GM21528 (cell line): ENCODE measurements at regions not wholly inside any gene's neighbourhood (a gene's known extent, or its start where the extent isn't known, plus 50 kb on each side); places are given as distances from the start of the nearest gene placed in this dataset.
"Not testable (repeated sequence)": the region's sequence is repeated elsewhere in the genome, so short reads cannot be mapped to it uniquely, and the experiment has no call there.

Source experiments
- ATAC-seq: cut with Tn5 transposase; IDR thresholded peaks from one replicate; pipeline ENCODE4 v1.9.1; 2021; ENCODE audit warnings: mild to moderate bottlenecking, moderate library complexity; ENCODE audit not compliant: unreplicated experiment, low FRiP score

DNA sequence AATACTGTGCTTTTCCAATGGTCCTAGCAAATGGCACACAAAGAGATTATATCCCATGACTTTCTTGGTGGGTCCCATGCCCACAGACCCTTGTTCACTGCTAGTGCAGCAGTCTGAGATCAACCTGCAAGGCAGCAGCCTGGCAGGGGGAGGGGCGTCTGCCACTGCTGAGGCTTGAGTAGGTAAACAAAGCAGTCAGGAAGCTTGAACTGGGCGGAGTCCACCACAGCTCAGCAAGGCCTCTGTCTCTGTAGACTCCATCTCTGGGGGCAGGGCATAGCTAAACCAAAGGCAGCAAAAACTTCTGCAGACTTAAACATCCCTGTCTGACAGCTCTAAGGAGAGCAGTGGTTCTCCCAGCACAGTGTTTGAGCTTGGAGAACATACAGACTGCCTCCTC, 82.9 kb downstream of the ZNF737 start:
- ATAC-seq, result no peak

DNA sequence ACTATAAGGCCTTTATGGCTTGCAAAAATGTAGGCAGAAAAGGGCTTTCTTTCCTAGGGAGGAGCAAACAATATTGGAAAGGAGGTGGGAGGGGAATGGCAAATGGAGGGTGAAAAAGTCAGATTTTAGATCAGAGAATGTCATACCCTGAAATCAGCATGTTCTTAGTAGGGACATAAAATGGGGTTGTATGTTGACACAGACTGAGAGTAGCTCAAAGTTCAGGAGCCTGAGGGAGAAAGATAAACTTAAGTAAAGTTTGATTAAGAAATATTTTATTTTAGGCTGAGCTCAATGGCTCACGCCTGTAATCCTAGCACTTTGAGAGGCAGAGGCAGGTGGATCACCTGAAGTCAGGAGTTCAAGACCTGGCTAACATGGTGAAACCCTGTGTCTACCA, 83.8 kb downstream of the ZNF737 start:
- no peak for ATAC-seq

DNA sequence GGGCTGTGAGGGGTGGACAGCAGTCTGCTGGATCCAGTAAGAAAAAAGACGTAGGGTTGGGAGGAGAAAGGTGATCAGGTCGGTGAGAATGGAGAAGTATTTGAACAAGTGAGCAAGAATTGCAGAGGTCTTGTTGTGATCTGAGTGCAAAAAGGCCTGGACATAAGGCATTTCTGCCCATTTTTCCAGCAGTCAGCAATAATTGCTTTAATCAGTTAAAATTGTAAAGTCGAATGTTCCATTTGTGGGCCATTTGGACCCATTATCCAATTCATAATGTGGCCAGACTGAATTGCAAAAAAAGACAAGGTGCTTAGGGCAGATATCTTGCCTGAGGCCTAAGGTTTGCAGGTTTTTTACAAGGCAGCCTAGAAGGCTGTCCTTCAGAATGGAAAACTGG, 86.1 kb downstream of the ZNF737 start:
- ATAC-seq, result no peak

DNA sequence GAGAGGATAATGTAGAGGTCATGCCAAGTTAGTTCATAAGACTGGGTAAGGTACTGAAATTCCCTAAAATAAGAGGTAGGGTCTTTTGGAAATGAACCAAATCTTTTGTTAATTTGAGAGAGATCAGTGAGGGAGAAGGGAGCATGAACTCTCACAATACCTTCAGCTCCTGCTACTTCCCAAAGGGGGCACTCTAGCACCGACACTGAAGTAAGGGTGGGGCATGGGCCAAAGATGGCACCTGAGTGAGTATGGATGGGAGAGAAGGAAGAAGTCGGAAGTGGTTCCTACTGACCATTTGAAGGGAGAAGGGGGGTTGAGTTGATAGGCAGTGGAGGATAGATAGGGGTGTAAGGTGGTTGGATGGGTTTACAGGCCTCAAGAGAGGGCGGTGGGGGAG, 86.6 kb downstream of the ZNF737 start:
- no peak for ATAC-seq

DNA sequence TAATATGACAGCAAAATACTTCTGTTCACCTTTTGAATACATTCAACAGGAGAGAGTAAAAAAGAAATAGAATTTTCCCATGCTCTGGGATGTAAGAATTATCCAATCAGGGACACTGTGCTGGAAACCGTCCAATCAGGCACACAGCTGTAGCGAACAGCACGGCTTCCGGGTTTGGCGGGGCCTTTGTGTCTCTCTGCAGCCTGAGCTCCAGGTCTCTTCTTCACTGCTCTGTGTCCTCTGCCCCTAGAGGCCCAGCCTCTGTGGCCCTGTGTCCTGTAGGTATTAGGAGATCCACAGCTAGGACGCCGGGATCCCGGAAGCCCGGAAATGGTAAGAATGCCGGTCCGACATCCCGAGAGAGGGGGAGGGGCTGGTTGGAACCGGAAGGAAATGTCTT, 92.7 kb downstream of the ZNF737 start:
- no peak for ATAC-seq

DNA sequence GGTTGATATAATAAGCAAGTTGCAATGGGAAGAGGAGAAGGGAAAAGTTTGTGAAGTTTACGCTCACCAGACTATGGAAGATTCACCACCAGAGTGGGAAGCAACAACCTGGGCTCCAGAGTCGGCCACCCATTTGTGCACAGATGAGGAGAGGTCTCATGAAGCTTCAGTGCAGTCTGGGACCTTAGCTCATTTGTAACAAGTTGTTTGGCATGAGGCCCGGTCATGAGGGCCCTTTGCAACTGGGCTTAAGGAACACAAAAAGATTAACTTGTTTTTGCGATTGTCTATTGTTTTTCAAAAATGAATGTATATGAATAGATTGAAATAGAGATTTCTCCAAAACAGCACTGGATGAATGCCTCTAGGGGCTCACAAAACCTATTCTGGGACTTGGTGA, 94.2 kb downstream of the ZNF737 start:
- no peak for ATAC-seq

DNA sequence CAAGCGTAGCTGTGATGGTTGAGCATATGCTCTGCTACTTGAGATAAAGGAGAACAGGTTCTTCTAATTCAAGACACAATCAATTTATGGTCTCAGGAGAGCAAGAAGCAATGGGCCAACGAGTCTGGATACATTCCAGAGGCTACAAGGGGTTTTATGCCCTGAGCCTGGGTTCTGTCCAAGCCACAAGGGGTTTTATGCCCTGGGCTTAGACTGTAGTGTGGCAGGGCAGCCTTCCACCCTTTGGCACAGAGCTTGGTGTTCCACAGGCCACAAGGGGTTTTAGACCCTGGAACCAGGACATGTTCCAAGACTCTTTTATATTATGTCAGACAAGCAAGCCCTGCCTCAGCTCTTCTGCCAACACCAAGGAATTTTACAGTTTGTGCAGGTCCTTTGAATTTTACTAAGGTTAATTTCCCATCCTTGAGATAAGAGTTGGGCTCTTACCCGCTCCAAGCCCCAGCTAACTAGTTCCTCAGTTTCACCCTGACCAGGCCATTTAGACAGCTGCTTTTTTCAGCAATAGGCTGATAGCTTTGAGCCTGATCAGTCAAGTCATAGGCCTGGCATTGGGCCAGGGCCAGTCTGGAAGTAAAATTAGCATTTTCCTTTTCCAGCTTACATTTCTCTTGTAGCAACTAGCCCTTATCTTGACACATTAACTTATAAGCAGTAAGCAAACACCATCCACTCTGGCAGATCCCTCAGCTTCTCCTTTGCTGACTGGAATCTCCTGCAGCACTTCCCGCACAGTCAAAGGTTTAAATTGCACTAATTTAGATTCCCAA, 95.0 kb downstream of the ZNF737 start:
- no peak for ATAC-seq

GRCh38 chr19:20466638-20466990, 99.0 kb downstream of the ZNF737 start:
- not testable (repeated sequence) for ATAC-seq

GRCh38 chr19:20465922-20466637, 99.5 kb downstream of the ZNF737 start:
- ATAC-seq, result not testable (repeated sequence)

GRCh38 chr19:20453425-20453935, 112.1 kb downstream of the ZNF737 start:
- no peak for ATAC-seq

GRCh38 chr19:20444202-20444885, 121.2 kb downstream of the ZNF737 start:
- no peak for ATAC-seq

GRCh38 chr19:20432266-20432842, 133.2 kb downstream of the ZNF737 start:
- not testable (repeated sequence) for ATAC-seq

DNA sequence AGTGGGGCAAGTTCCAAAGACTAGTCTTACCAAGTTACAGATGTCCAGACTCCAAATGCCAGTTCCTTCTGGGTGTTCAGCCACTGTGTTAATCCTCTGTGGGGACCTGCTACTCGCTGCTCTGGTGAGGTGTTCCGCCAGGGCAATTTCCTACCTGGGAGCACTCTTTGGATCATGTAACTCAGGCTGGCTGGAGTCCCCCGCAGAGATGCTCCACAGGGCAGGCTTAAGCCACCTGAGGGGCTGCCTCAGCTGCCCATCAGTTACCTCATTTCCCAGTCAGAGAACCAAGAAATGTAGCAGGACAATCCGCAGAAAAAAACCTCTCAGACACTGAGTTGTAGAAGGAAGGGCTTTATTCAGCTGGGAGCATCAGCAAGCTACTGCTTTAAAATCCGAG, 133.8 kb downstream of the ZNF737 start:
- no peak for ATAC-seq

GRCh38 chr19:20423381-20424197, 142.0 kb downstream of the ZNF737 start:
- peak; percentile 32 for ATAC-seq

DNA sequence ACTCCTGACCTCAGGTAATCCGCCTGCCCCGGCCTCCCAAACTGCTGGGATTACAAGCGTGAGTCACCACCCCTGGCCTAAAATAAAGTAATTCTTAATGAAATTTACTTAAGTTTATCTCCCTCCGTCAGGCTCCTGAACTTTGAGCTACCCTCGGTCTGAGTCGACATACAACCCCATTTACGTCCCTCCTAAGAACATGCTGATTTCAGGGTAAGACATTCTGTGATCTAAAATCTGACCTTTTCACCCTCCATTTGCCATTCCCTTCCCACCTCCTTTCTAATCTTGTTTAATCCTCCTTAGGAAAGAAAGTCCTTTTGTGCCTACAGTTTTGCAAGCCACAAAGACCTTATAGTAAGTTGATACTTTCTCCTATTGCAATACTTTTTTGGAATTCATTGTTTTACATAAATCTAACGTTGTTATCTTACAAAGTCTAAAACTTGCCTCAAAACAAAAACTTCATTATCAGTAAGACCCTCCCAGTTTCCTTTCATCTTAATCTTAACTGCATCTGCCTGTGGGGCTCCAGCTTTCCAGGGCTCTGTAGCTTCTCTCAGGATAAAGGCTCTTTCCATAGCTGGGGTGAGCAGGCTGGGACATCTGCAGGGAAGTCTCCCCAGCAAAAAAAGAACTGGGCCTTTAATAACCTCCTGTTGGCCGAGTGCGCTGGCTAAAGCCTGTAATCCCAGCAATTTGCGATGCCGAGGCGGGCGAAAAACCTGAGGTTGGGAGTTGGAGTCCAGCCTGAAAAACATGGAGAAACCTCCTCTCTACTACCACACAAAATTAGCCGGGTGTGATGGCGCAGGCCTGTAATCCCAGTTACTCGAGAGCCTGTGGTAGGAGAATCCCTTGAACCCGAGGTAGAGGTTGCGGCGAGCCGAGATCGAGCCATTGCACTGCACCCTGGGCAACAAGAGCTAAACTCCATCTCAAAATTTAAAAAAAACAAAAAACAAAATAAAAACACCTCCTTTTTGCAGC, 143.1 kb downstream of the ZNF737 start:
- no peak for ATAC-seq

DNA sequence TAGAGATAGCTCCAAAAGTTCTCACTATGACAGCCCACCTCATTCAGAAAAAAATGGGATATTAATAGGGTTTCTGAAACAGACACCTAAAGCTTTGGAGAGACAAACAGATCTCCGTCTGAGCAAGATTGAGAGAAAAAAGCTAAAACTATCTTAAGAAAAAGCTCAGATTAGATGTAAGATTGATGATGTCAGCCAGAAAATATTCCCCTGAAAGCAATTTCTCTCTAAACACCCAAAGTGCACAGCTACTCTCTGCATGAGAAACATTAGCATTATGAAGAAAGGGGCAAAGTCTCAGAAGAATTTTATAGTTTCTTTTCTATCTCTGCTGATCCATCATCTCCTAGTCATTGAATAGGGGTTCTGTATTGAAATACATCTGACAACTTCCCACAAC, 148.9 kb downstream of the ZNF737 start:
- no peak for ATAC-seq

DNA sequence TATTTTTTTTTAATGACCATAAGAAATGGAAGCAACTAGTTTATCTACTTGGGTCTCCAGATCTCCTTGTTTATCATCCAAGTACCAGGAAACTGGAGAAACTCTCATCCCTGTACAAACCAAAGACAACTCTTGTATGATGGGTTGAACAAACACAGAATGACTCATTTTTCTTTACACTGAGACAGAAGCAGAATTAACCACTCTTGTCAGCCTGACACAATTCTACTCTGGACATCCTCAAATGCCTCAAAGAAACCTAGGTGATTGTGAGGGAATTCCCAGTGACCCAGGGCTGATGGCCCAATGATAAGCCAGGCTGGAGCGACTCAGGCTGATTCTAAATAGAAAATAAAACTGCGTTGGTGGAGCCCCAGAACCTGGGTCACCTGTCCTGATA, 151.5 kb downstream of the ZNF737 start:
- no peak for ATAC-seq

- no peak for ATAC-seq
These were observed 151.9 kb downstream of the ZNF737 start for GRCh38 chr19:20413705-20414104.

- no peak for ATAC-seq
These were observed 152.7 kb downstream of the ZNF737 start for GRCh38 chr19:20412846-20413245.
